ENCODE measurements at regions not wholly inside any gene's neighbourhood (a gene's known extent, or its start where the extent isn't known, plus 50 kb on each side); places are given as distances from the start of the nearest gene placed in this dataset.

DNA sequence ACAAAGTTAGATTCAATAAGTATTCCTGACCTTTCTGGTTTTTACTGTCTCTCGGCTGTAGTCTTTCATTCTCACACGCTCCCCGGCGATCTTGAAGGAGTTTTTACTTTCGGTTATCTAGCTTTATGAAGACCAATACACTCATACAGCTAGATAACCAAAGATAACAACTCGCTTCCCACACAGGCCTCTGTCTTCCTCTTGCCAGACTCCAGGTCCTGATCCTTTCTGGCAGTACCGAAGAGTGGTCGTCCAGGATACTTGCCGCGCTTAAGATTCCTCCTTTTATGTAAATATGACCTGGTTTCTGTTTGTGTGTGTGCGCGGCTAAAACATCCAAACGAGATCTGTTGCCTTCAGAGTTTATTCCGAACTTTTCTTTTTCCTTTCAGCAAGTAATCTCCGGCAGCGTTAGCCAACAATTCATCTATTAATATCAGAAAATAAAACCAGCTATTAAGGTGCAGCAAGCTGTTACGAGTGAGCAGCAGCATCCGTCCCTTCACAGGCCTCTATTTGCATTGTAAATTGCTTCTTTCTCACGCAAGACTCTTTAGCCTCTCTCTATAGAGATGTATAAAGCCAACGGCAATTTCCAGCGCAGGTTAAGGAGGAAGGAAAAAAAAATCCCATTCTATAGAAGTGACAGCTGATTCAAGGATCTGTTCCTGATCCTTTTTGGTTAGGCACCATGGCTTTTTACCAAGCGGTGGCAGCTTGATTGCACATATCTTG is 216.1 kb downstream of the MEF2C start:
- DNase-seq (ENCODE audit: low read depth), result no peak
- TF ChIP-seq, protein P1, sequence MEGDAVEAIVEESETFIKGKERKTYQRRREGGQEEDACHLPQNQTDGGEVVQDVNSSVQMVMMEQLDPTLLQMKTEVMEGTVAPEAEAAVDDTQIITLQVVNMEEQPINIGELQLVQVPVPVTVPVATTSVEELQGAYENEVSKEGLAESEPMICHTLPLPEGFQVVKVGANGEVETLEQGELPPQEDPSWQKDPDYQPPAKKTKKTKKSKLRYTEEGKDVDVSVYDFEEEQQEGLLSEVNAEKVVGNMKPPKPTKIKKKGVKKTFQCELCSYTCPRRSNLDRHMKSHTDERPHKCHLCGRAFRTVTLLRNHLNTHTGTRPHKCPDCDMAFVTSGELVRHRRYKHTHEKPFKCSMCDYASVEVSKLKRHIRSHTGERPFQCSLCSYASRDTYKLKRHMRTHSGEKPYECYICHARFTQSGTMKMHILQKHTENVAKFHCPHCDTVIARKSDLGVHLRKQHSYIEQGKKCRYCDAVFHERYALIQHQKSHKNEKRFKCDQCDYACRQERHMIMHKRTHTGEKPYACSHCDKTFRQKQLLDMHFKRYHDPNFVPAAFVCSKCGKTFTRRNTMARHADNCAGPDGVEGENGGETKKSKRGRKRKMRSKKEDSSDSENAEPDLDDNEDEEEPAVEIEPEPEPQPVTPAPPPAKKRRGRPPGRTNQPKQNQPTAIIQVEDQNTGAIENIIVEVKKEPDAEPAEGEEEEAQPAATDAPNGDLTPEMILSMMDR (IDR thresholded peaks at IDR 0.05; ENCODE audit: insufficient read depth, low read depth, low read length, missing control alignments), result no peak
- peak overlapping the region; percentile 4 for H3K4me3 ChIP-seq (ENCODE audit: low read length)

DNA sequence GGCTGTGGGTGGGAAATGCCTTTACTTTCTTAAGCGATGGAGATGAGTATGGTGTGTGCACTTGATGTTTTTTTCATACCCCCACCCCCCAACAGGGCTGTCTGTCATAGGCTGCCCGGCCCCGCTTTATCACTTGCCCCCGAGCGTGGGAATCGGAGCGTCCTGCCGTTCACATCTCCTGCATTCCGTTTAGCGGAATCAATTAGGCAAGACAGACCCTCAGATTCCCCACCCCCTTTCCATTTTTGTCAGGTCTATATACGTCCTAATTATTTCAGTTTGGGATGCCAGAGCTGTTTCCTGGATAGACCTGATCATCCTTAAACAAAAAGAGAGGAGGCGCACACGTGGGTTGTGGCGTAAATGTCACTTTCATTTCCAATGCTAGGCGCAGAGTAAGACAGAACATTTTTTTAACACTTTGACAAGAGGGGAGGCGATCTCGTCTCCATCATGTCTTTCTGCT is 217.2 kb downstream of the MEF2C start:
- no peak for DNase-seq (ENCODE audit: low read depth)
- no peak overlapping the region for H3K4me3 ChIP-seq (ENCODE audit: low read length)
- TF ChIP-seq, protein P1 (IDR thresholded peaks at IDR 0.05; ENCODE audit: insufficient read depth, low read depth, low read length, missing control alignments), result no peak

DNA sequence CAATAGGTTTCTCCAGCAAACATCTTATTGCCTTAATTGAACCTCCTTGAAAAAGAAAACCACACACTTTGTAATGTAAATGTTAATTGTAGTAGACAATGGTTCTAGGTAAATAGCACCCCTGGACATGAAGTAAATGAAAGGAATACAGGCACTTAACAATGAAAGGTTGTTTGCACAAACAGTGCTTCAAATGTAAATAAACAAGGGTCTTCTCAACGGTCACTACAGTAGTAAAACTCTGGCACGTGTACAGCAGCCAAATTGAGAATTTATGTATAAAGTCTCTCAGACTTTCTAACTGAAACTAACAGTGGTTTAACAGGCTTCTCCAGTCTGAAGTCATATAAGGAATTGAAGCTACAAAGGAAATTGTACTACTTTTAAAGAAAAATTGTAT is 218.3 kb downstream of the MEF2C start:
- no peak overlapping the region for H3K4me3 ChIP-seq (ENCODE audit: low read length)
- no peak for DNase-seq (ENCODE audit: low read depth)
- TF ChIP-seq, protein P1 (IDR thresholded peaks at IDR 0.05; ENCODE audit: insufficient read depth, low read depth, low read length, missing control alignments), result no peak

DNA sequence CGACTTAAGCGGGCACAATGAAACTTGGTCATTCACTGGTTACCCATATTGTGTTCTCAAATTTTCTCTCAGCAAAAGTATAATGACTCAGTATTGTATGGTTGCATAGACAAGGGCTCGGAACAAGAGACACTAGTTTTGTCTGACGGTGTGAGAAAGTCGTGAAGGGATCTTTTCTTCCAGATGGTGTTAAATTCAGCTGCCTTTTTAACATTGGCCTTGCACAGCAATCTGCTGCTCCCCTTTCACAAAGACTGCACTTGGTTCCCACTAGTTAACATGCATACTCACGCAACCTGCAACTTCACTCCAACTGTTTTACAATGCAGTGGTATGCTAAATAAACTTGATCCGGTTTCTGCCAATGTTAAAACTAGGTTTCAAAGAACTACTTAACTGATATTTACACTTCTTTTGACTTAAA is 219.2 kb downstream of the MEF2C start:
- TF ChIP-seq, protein P1 (IDR thresholded peaks at IDR 0.05; ENCODE audit: insufficient read depth, low read depth, low read length, missing control alignments), result no peak
- DNase-seq (ENCODE audit: low read depth), result no peak
- no peak overlapping the region for H3K4me3 ChIP-seq (ENCODE audit: low read length)

GRCh38 chr5:88662846-88663245 is 220.1 kb downstream of the MEF2C start:
- peak; percentile 21 for DNase-seq (ENCODE audit: low read depth)
- H3K4me3 ChIP-seq (ENCODE audit: low read length), result no peak overlapping the region
- TF ChIP-seq, protein P1 (IDR thresholded peaks at IDR 0.05; ENCODE audit: insufficient read depth, low read depth, low read length, missing control alignments), result no peak

DNA sequence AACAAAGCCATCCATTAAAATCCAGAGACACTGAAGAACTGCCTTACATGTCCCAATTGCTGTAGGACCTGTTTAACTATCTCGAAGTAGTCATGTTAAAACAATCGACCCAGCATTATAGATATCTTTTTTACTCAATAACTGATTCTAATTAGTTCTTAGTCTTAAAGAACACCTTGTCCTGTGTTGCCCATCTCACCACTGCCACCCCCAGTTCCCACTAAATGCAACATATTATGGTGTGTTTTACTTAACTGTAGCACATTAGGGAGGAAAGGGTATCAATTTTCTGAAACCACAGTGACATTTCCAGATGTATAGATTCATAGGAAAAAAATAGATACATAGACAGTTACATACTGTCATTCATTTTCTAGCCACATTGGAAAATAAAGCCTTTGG is 221.2 kb downstream of the MEF2C start:
- TF ChIP-seq, protein P1 (IDR thresholded peaks at IDR 0.05; ENCODE audit: insufficient read depth, low read depth, low read length, missing control alignments), result no peak
- no peak overlapping the region for H3K4me3 ChIP-seq (ENCODE audit: low read length)

More for the DNA sequence above, 221.2 kb downstream of the MEF2C start:
- DNase-seq (ENCODE audit: low read depth), result no peak
